GM13976 (cell line): ENCODE measurements at regions not wholly inside any gene's neighbourhood (a gene's known extent, or its start where the extent isn't known, plus 50 kb on each side); places are given as distances from the start of the nearest gene placed in this dataset.

Experiments
- DNase-seq: peaks from one replicate; pipeline ENCODE4 v3.0.0; 2012; ENCODE audit warnings: low spot score
- CTCF ChIP-seq: IDR thresholded peaks from 2 replicates; pipeline ENCODE4 v1.5.1; 2012; ENCODE audit warnings: borderline replicate concordance, mild to moderate bottlenecking; ENCODE audit not compliant: insufficient read depth; ENCODE audit errors: extremely low read depth, missing control alignments, control extremely low read depth
- in situ Hi-C: fragments of 300-500 bp; cut with MboI; formaldehyde crosslinking; loops from one replicate; pipeline ENCODE4 v1.12.0; 2022; ENCODE audit warnings: low sequenced_read_pairs, mixed read lengths, inconsistent platforms; ENCODE audit not compliant: unreplicated experiment

GRCh38 chr11:121892863-121893262, 223.2 kb downstream of the BLID start:
- no peak for TF ChIP-seq CTCF
- in situ Hi-C loops = no loop called here
- DNase-seq = no peak

- no peak for DNase-seq
- in situ Hi-C loops = no loop called here
- TF ChIP-seq CTCF = no peak
Measured at GRCh38 chr11:121892131-121892681, 223.8 kb downstream of the BLID start.

- no peak for DNase-seq
- in situ Hi-C loops = no loop called here
- TF ChIP-seq CTCF = no peak
Measured at GRCh38 chr11:121890946-121891515, 225.0 kb downstream of the BLID start.

GRCh38 chr11:121890377-121890776, 225.6 kb downstream of the BLID start:
- in situ Hi-C loops = no loop called here
- TF ChIP-seq CTCF = no peak
- no peak for DNase-seq

- in situ Hi-C loops = no loop called here
- no peak for TF ChIP-seq CTCF
- no peak for DNase-seq
Measured at GRCh38 chr11:121889931-121890330, 226.1 kb downstream of the BLID start.

GRCh38 chr11:121889186-121889585, 226.8 kb downstream of the BLID start:
- no peak for TF ChIP-seq CTCF
- no peak for DNase-seq
- in situ Hi-C loops = no loop called here
